Activated naive CD8-positive, alpha-beta T cell (primary cell): ENCODE measurements at regions not wholly inside any gene's neighbourhood (a gene's known extent, or its start where the extent isn't known, plus 50 kb on each side); places are given as distances from the start of the nearest gene placed in this dataset.

Experiments
- H3K27ac Mint-ChIP-seq: one replicate; pipeline ENCODE4 v1.8.0; 2021; ENCODE audit warnings: mixed read lengths
- H3K27me3 Mint-ChIP-seq: one replicate; pipeline ENCODE4 v1.8.0; 2021; ENCODE audit warnings: mixed read lengths
- H3K36me3 Mint-ChIP-seq: one replicate; pipeline ENCODE4 v1.8.0; 2021; ENCODE audit warnings: mixed read lengths
- H3K4me1 Mint-ChIP-seq: one replicate; pipeline ENCODE4 v1.8.0; 2021; ENCODE audit warnings: low read depth, mixed read lengths
- H3K4me3 Mint-ChIP-seq: one replicate; pipeline ENCODE4 v1.8.0; 2021; ENCODE audit warnings: mild to moderate bottlenecking, mixed read lengths
- H3K9me3 Mint-ChIP-seq: one replicate; pipeline ENCODE4 v1.8.0; 2021; ENCODE audit warnings: low read depth, mixed read lengths

- H3K36me3 Mint-ChIP-seq, result no peaks in the 10 kb centered on the region
- H3K9me3 Mint-ChIP-seq, result peaks cover 4% of the 10 kb centered on the region
- H3K4me1 Mint-ChIP-seq, result no peaks in the 10 kb centered on the region
- H3K27me3 Mint-ChIP-seq, result no peaks in the 10 kb centered on the region
- no peak overlapping the region for H3K27ac Mint-ChIP-seq
- no peak overlapping the region for H3K4me3 Mint-ChIP-seq
These were observed 234.4 kb upstream of the GRAMD2B start for GRCh38 chr5:126188804-126189203.

GRCh38 chr5:126189231-126189630, 234.0 kb upstream of the GRAMD2B start:
- Mint-ChIP-seq H3K27me3 (no peaks in the 10 kb centered on the region), H3K36me3 (no peaks in the 10 kb centered on the region), H3K27ac (no peak overlapping the region), H3K4me1 (no peaks in the 10 kb centered on the region), H3K9me3 (peaks cover 4% of the 10 kb centered on the region), H3K4me3 (no peak overlapping the region)

GRCh38 chr5:126189862-126190261, 233.3 kb upstream of the GRAMD2B start:
- H3K36me3 Mint-ChIP-seq, result no peaks in the 10 kb centered on the region

GRCh38 chr5:126192226-126192625, 231.0 kb upstream of the GRAMD2B start:
- Mint-ChIP-seq H3K4me1 (no peaks in the 10 kb centered on the region), H3K9me3 (peaks cover under 1% of the 10 kb centered on the region), H3K27me3 (no peaks in the 10 kb centered on the region), H3K4me3 (no peak overlapping the region), H3K27ac (no peak overlapping the region), H3K36me3 (no peaks in the 10 kb centered on the region)

More at GRCh38 chr5:126189862-126190261, 233.3 kb upstream of the GRAMD2B start:
- Mint-ChIP-seq H3K9me3 (peaks cover 4% of the 10 kb centered on the region), H3K4me3 (no peak overlapping the region), H3K27me3 (no peaks in the 10 kb centered on the region), H3K27ac (no peak overlapping the region), H3K4me1 (no peaks in the 10 kb centered on the region)

GRCh38 chr5:126195410-126196100, 227.7 kb upstream of the GRAMD2B start:
- H3K36me3 Mint-ChIP-seq, result no peaks in the 10 kb centered on the region
- H3K4me1 Mint-ChIP-seq, result no peaks in the 10 kb centered on the region
- no peak overlapping the region for H3K27ac Mint-ChIP-seq
- H3K4me3 Mint-ChIP-seq, result no peak overlapping the region
- H3K9me3 Mint-ChIP-seq, result peaks cover 4% of the 10 kb centered on the region
- no peaks in the 10 kb centered on the region for H3K27me3 Mint-ChIP-seq

- Mint-ChIP-seq H3K36me3 (no peaks in the 10 kb centered on the region), H3K9me3 (peaks cover 15% of the 10 kb centered on the region), H3K27ac (no peak overlapping the region), H3K27me3 (no peaks in the 10 kb centered on the region), H3K4me1 (no peaks in the 10 kb centered on the region), H3K4me3 (no peak overlapping the region)
These were observed 224.7 kb upstream of the GRAMD2B start for GRCh38 chr5:126198531-126198930.

- Mint-ChIP-seq H3K27ac (no peak overlapping the region), H3K9me3 (peaks cover 15% of the 10 kb centered on the region), H3K4me3 (no peak overlapping the region), H3K4me1 (no peaks in the 10 kb centered on the region), H3K36me3 (no peaks in the 10 kb centered on the region), H3K27me3 (no peaks in the 10 kb centered on the region)
These were observed 223.7 kb upstream of the GRAMD2B start for GRCh38 chr5:126199467-126199866.

- Mint-ChIP-seq H3K4me1 (no peaks in the 10 kb centered on the region), H3K36me3 (no peaks in the 10 kb centered on the region), H3K4me3 (no peak overlapping the region), H3K27ac (no peak overlapping the region), H3K9me3 (peaks cover 33% of the 10 kb centered on the region), H3K27me3 (peaks cover 1% of the 10 kb centered on the region)
These were observed 214.5 kb upstream of the GRAMD2B start for GRCh38 chr5:126208691-126209090.

GRCh38 chr5:126210955-126211354, 212.3 kb upstream of the GRAMD2B start:
- Mint-ChIP-seq H3K4me3 (no peak overlapping the region), H3K27me3 (peaks cover 1% of the 10 kb centered on the region), H3K27ac (no peak overlapping the region), H3K36me3 (no peaks in the 10 kb centered on the region), H3K9me3 (peaks cover 19% of the 10 kb centered on the region), H3K4me1 (no peaks in the 10 kb centered on the region)

- no peaks in the 10 kb centered on the region for H3K27me3 Mint-ChIP-seq
- H3K4me3 Mint-ChIP-seq, result no peak overlapping the region
- no peaks in the 10 kb centered on the region for H3K36me3 Mint-ChIP-seq
- H3K27ac Mint-ChIP-seq, result no peak overlapping the region
- H3K9me3 Mint-ChIP-seq, result peaks cover 4% of the 10 kb centered on the region
- H3K4me1 Mint-ChIP-seq, result no peaks in the 10 kb centered on the region
These were observed 203.6 kb upstream of the GRAMD2B start for GRCh38 chr5:126219616-126220015.

- H3K27me3 Mint-ChIP-seq, result no peaks in the 10 kb centered on the region
- H3K4me3 Mint-ChIP-seq, result no peak overlapping the region
- no peak overlapping the region for H3K27ac Mint-ChIP-seq
- H3K36me3 Mint-ChIP-seq, result no peaks in the 10 kb centered on the region
- H3K4me1 Mint-ChIP-seq, result no peaks in the 10 kb centered on the region
- H3K9me3 Mint-ChIP-seq, result peaks cover 4% of the 10 kb centered on the region
These were observed 202.5 kb upstream of the GRAMD2B start for GRCh38 chr5:126220725-126221124.

- H3K27ac Mint-ChIP-seq, result no peak overlapping the region
- H3K4me3 Mint-ChIP-seq, result no peak overlapping the region
- H3K36me3 Mint-ChIP-seq, result no peaks in the 10 kb centered on the region
- H3K9me3 Mint-ChIP-seq, result peaks cover 8% of the 10 kb centered on the region
- H3K4me1 Mint-ChIP-seq, result no peaks in the 10 kb centered on the region
- peaks cover 1% of the 10 kb centered on the region for H3K27me3 Mint-ChIP-seq
These were observed 194.3 kb upstream of the GRAMD2B start for GRCh38 chr5:126228934-126229333.

- Mint-ChIP-seq H3K4me1 (no peaks in the 10 kb centered on the region), H3K27me3 (peaks cover 1% of the 10 kb centered on the region), H3K9me3 (peaks cover 3% of the 10 kb centered on the region), H3K27ac (no peak overlapping the region), H3K36me3 (no peaks in the 10 kb centered on the region), H3K4me3 (no peak overlapping the region)
These were observed 190.0 kb upstream of the GRAMD2B start for GRCh38 chr5:126233256-126233655.

GRCh38 chr5:126234563-126235195, 188.5 kb upstream of the GRAMD2B start:
- Mint-ChIP-seq H3K27me3 (peaks cover 1% of the 10 kb centered on the region), H3K4me3 (no peak overlapping the region), H3K27ac (no peak overlapping the region), H3K36me3 (no peaks in the 10 kb centered on the region), H3K4me1 (no peaks in the 10 kb centered on the region), H3K9me3 (peaks cover 5% of the 10 kb centered on the region)

- H3K4me3 Mint-ChIP-seq, result no peak overlapping the region
- no peaks in the 10 kb centered on the region for H3K36me3 Mint-ChIP-seq
- H3K9me3 Mint-ChIP-seq, result peaks cover 5% of the 10 kb centered on the region
- no peak overlapping the region for H3K27ac Mint-ChIP-seq
- no peaks in the 10 kb centered on the region for H3K4me1 Mint-ChIP-seq
- H3K27me3 Mint-ChIP-seq, result peaks cover 1% of the 10 kb centered on the region
These were observed 187.6 kb upstream of the GRAMD2B start for GRCh38 chr5:126235628-126236027.

GRCh38 chr5:126236994-126237393, 186.2 kb upstream of the GRAMD2B start:
- H3K4me1 Mint-ChIP-seq, result no peaks in the 10 kb centered on the region

More at GRCh38 chr5:126236994-126237393, 186.2 kb upstream of the GRAMD2B start:
- H3K27me3 Mint-ChIP-seq, result peaks cover 1% of the 10 kb centered on the region
- no peaks in the 10 kb centered on the region for H3K36me3 Mint-ChIP-seq
- peaks cover 5% of the 10 kb centered on the region for H3K9me3 Mint-ChIP-seq
- no peak overlapping the region for H3K4me3 Mint-ChIP-seq
- H3K27ac Mint-ChIP-seq, result no peak overlapping the region
